C4-2B (cell line): ENCODE measurements at regions not wholly inside any gene's neighbourhood (a gene's known extent, or its start where the extent isn't known, plus 50 kb on each side); places are given as distances from the start of the nearest gene placed in this dataset.

Experiments used
- CTCF ChIP-seq: fragments of 450-650 bp; conservative IDR thresholded peaks from 2 replicates; pipeline ENCODE4 v1.5.1; 2017; ENCODE audit warnings: mild to moderate bottlenecking
- ZFX ChIP-seq: fragments of 450-650 bp; IDR thresholded peaks from 2 replicates; pipeline ENCODE4 v1.6.1; 2017

GRCh38 chr4:23213198-23213597, 520.5 kb downstream of the GBA3 start:
- TF ChIP-seq CTCF = no peak
- TF ChIP-seq ZFX = no peak
